HEK293 (cell line): ENCODE measurements at regions not wholly inside any gene's neighbourhood (a gene's known extent, or its start where the extent isn't known, plus 50 kb on each side); places are given as distances from the start of the nearest gene placed in this dataset.

ENCODE experiments used
- CTCF ChIA-PET: fragments of 350-600 bp; formaldehyde crosslinking; extraction: SDS; loops from one replicate; lab custom pipeline; 2021; ENCODE audit warnings: antibody characterized with exemption; lab: Yijun Ruan, JAX
- POLR2A ChIA-PET: fragments of 300-600 bp; formaldehyde crosslinking; extraction: SDS; loops from one replicate; lab custom pipeline; 2020; ENCODE audit warnings: antibody characterized with exemption, inconsistent platforms; lab: Yijun Ruan, JAX
- H3K27ac ChIP-seq: fragments of 200-500 bp; sonication (Bioruptor generic); 2 replicates; pipeline ENCODE4 v1.5.1; 2014; ENCODE audit warnings: low read depth, low read length, control low read depth, inconsistent platforms; ENCODE audit errors: extremely low read depth
- H3K36me3 ChIP-seq, 2 experiments: fragments of 200-500 bp in 1 of 2; sonication (Bioruptor generic) in 1 of 2; 1 replicate in 1 of 2; 2 replicates in 1 of 2; pipeline ENCODE4 v1.5.1; 2014 to 2017; ENCODE audit warnings: inconsistent platforms in 2 of 2, low read length in 2 of 2; ENCODE audit not compliant: control insufficient read depth in 2 of 2, insufficient read depth in 1 of 2
- H3K4me1 ChIP-seq: fragments of 200-500 bp; sonication (Bioruptor generic); 2 replicates; pipeline ENCODE4 v1.5.1; 2014; ENCODE audit warnings: mild to moderate bottlenecking, low read length, inconsistent platforms; ENCODE audit not compliant: control insufficient read depth, insufficient read depth
- H3K4me3 ChIP-seq: 2 replicates; pipeline ENCODE4 v1.5.1; 2011; ENCODE audit warnings: low read depth, mild to moderate bottlenecking, control low read depth, low read length, moderate library complexity
- H3K9me3 ChIP-seq: fragments of 200-500 bp; sonication (Bioruptor generic); 2 replicates; pipeline ENCODE4 v1.5.1; 2014; ENCODE audit warnings: low read depth, low read length, inconsistent platforms; ENCODE audit not compliant: control insufficient read depth, insufficient read depth
- KLF16 ChIP-seq: fragments of 450-650 bp; formaldehyde crosslinking; IDR thresholded peaks from 2 replicates; pipeline ENCODE4 v1.5.1; 2017; ENCODE audit warnings: missing biosample characterization, missing genetic modification characterization
- SCRT1 ChIP-seq: fragments of 450-650 bp; formaldehyde crosslinking; IDR thresholded peaks from 2 replicates; pipeline ENCODE4 v1.5.1; 2016; ENCODE audit warnings: missing biosample characterization, missing genetic modification characterization, borderline replicate concordance
- YY1 ChIP-seq: fragments of 450-650 bp; formaldehyde crosslinking; IDR thresholded peaks from 2 replicates; pipeline ENCODE4 v1.5.1; 2018; ENCODE audit warnings: missing biosample characterization, missing genetic modification characterization
- ZFHX2 ChIP-seq: fragments of 450-650 bp; formaldehyde crosslinking; conservative IDR thresholded peaks from 2 replicates; pipeline ENCODE4 v1.5.1; 2016; ENCODE audit warnings: missing biosample characterization, missing genetic modification characterization
- ZNF155 ChIP-seq: fragments of 450-650 bp; formaldehyde crosslinking; IDR thresholded peaks from 2 replicates; pipeline ENCODE4 v1.5.1; 2016; ENCODE audit warnings: missing biosample characterization, missing genetic modification characterization
- ZNF214 ChIP-seq: fragments of 450-650 bp; formaldehyde crosslinking; IDR thresholded peaks from 2 replicates; pipeline ENCODE4 v1.5.1; 2017; ENCODE audit warnings: missing biosample characterization, mild to moderate bottlenecking, missing genetic modification characterization, borderline replicate concordance
- ZNF221 ChIP-seq: fragments of 450-650 bp; formaldehyde crosslinking; IDR thresholded peaks from 2 replicates; pipeline ENCODE4 v1.5.1; 2017; ENCODE audit warnings: missing biosample characterization, missing genetic modification characterization, borderline replicate concordance
- ZNF223 ChIP-seq: fragments of 450-650 bp; formaldehyde crosslinking; IDR thresholded peaks from 2 replicates; pipeline ENCODE4 v1.5.1; 2016; ENCODE audit warnings: missing biosample characterization, missing genetic modification characterization
- ZNF266 ChIP-seq: fragments of 450-650 bp; formaldehyde crosslinking; IDR thresholded peaks from 2 replicates; pipeline ENCODE4 v1.5.1; 2016; ENCODE audit warnings: missing biosample characterization, missing genetic modification characterization, low read depth
- ZNF354C ChIP-seq: fragments of 450-650 bp; formaldehyde crosslinking; IDR thresholded peaks from 2 replicates; pipeline ENCODE4 v1.5.1; 2016; ENCODE audit warnings: missing biosample characterization, missing genetic modification characterization, low read depth, borderline replicate concordance
- ZNF37A ChIP-seq: fragments of 450-650 bp; IDR thresholded peaks from 2 replicates; pipeline ENCODE4 v1.5.1; 2018; ENCODE audit warnings: missing biosample characterization, missing genetic modification characterization
- ZNF433 ChIP-seq: fragments of 450-650 bp; formaldehyde crosslinking; IDR thresholded peaks from 2 replicates; pipeline ENCODE4 v1.5.1; 2016; ENCODE audit warnings: missing biosample characterization, missing genetic modification characterization, low read depth
- ZNF514 ChIP-seq: fragments of 450-650 bp; formaldehyde crosslinking; IDR thresholded peaks from 2 replicates; pipeline ENCODE4 v1.5.1; 2016; ENCODE audit warnings: missing biosample characterization, missing genetic modification characterization
- ZNF571 ChIP-seq: fragments of 450-650 bp; formaldehyde crosslinking; IDR thresholded peaks from 2 replicates; pipeline ENCODE4 v1.5.0; 2017; ENCODE audit warnings: missing biosample characterization, missing genetic modification characterization
- ZNF610 ChIP-seq: fragments of 450-650 bp; formaldehyde crosslinking; IDR thresholded peaks from 2 replicates; pipeline ENCODE4 v1.5.1; 2016; ENCODE audit warnings: missing biosample characterization, missing genetic modification characterization, borderline replicate concordance
- ZNF670 ChIP-seq: fragments of 450-650 bp; formaldehyde crosslinking; IDR thresholded peaks from 2 replicates; pipeline ENCODE4 v1.5.1; 2016; ENCODE audit warnings: missing biosample characterization, missing genetic modification characterization, low read depth
- ZNF785 ChIP-seq: fragments of 450-650 bp; formaldehyde crosslinking; IDR thresholded peaks from 2 replicates; pipeline ENCODE4 v1.5.1; 2016; ENCODE audit warnings: missing biosample characterization, missing genetic modification characterization
- ZSCAN23 ChIP-seq: fragments of 450-650 bp; formaldehyde crosslinking; IDR thresholded peaks from 2 replicates; pipeline ENCODE4 v1.5.1; 2016; ENCODE audit warnings: missing biosample characterization, missing genetic modification characterization
- TF ChIP-seq, protein P1 (sequence below): fragments of 450-650 bp; formaldehyde crosslinking; IDR thresholded peaks from 2 replicates; pipeline ENCODE4 v1.5.1; 2016; ENCODE audit warnings: missing biosample characterization, missing genetic modification characterization
- TF ChIP-seq, protein P2 (sequence below): fragments of 450-650 bp; formaldehyde crosslinking; IDR thresholded peaks from 2 replicates; pipeline ENCODE4 v1.5.1; 2016; ENCODE audit warnings: missing biosample characterization, missing genetic modification characterization
- TF ChIP-seq, protein P3 (sequence below): fragments of 450-650 bp; formaldehyde crosslinking; IDR thresholded peaks from 2 replicates; pipeline ENCODE4 v1.5.1; 2016; ENCODE audit warnings: missing biosample characterization, missing genetic modification characterization
- TF ChIP-seq, protein P4 (sequence below): fragments of 450-650 bp; formaldehyde crosslinking; IDR thresholded peaks from 2 replicates; pipeline ENCODE4 v1.5.1; 2016; ENCODE audit warnings: missing biosample characterization, missing genetic modification characterization
- TF ChIP-seq, protein P5 (sequence below): IDR thresholded peaks from 2 replicates; pipeline ENCODE4 v1.6.1; 2011; ENCODE audit warnings: mild to moderate bottlenecking, low read depth, low read length, borderline replicate concordance

DNA sequence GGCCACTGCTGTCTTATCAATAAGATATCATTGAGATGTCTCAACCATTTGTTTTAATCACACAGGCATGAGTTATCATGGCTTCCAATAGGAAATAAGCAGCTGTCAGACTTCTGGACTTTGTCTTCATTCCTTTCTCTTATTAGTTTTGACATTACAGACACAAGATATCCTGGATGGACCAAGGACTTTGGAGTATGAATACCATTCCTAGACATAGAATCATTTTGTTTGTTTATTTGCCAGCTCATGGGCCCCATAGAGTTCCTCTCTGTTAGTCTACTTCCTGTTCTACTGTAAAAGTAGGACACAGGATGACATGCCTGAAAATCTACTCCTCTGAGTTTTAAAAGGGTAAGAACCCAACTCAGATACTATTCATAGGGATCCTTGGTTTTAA lies 77.7 kb upstream of the KCNJ16 start:
- no peaks in the 10 kb centered on the region for H3K4me1 ChIP-seq
- H3K36me3 ChIP-seq: no peaks in the 10 kb centered on the region
- POLR2A ChIA-PET: no interaction called here
- TF ChIP-seq ZNF514 (tag by site-specific recombination) (no peak), ZNF670 (no peak), ZNF223 (no peak), ZNF433 (tag by site-specific recombination) (no peak), ZNF785 (tag by site-specific recombination) (no peak), YY1 (tag by site-specific recombination) (no peak), ZNF610 (no peak), ZFHX2 (tag by site-specific recombination) (no peak), ZNF155 (tag by site-specific recombination) (no peak), ZNF571 (tag by site-specific recombination) (no peak), SCRT1 (tag by site-specific recombination) (no peak), ZNF214 (no peak)
- TF ChIP-seq, protein P1, sequence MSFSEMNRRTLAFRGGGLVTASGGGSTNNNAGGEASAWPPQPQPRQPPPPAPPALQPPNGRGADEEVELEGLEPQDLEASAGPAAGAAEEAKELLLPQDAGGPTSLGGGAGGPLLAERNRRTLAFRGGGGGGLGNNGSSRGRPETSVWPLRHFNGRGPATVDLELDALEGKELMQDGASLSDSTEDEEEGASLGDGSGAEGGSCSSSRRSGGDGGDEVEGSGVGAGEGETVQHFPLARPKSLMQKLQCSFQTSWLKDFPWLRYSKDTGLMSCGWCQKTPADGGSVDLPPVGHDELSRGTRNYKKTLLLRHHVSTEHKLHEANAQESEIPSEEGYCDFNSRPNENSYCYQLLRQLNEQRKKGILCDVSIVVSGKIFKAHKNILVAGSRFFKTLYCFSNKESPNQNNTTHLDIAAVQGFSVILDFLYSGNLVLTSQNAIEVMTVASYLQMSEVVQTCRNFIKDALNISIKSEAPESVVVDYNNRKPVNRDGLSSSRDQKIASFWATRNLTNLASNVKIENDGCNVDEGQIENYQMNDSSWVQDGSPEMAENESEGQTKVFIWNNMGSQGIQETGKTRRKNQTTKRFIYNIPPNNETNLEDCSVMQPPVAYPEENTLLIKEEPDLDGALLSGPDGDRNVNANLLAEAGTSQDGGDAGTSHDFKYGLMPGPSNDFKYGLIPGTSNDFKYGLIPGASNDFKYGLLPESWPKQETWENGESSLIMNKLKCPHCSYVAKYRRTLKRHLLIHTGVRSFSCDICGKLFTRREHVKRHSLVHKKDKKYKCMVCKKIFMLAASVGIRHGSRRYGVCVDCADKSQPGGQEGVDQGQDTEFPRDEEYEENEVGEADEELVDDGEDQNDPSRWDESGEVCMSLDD (tag by site-specific recombination): no peak
- TF ChIP-seq, protein P2, sequence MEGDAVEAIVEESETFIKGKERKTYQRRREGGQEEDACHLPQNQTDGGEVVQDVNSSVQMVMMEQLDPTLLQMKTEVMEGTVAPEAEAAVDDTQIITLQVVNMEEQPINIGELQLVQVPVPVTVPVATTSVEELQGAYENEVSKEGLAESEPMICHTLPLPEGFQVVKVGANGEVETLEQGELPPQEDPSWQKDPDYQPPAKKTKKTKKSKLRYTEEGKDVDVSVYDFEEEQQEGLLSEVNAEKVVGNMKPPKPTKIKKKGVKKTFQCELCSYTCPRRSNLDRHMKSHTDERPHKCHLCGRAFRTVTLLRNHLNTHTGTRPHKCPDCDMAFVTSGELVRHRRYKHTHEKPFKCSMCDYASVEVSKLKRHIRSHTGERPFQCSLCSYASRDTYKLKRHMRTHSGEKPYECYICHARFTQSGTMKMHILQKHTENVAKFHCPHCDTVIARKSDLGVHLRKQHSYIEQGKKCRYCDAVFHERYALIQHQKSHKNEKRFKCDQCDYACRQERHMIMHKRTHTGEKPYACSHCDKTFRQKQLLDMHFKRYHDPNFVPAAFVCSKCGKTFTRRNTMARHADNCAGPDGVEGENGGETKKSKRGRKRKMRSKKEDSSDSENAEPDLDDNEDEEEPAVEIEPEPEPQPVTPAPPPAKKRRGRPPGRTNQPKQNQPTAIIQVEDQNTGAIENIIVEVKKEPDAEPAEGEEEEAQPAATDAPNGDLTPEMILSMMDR: no peak
- TF ChIP-seq, protein P3, sequence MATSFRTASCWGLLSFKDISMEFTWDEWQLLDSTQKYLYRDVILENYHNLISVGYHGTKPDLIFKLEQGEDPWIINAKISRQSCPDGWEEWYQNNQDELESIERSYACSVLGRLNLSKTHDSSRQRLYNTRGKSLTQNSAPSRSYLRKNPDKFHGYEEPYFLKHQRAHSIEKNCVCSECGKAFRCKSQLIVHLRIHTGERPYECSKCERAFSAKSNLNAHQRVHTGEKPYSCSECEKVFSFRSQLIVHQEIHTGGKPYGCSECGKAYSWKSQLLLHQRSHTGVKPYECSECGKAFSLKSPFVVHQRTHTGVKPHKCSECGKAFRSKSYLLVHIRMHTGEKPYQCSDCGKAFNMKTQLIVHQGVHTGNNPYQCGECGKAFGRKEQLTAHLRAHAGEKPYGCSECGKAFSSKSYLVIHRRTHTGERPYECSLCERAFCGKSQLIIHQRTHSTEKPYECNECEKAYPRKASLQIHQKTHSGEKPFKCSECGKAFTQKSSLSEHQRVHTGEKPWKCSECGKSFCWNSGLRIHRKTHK (tag by site-specific recombination): no peak
- CTCF ChIA-PET: interaction anchor here (0.6 kb wide), 1 partner anchor 9 kb away, joined by 3 read pairs; no protein-coding TSS in a partner anchor
- no peak overlapping the region for H3K27ac ChIP-seq
- no peaks in the 10 kb centered on the region; the same call in 1 of the 2 replicates for H3K9me3 ChIP-seq
- H3K4me3 ChIP-seq: no peak overlapping the region

DNA sequence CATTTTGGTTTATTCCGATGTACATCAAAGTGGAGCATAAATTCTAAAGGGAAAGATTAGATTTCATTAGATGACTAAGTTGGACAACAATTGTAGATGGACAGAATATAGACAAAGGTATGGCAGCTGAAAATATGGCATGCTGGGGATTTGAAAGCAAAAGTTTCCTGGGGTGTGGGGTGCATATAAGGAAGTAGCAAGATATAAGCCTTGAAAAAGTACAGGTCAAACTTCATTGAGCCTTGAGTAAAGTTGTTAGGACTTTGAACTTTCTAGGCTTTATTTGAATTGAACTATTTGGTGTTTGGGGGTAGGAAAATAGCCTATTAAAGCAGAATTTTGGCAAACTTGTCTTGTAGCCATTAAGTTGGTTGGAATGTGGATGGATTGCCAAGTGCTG lies 75.8 kb upstream of the KCNJ16 start:
- TF ChIP-seq ZNF37A (tag by site-specific recombination): no peak
- TF ChIP-seq ZNF266 (tag by site-specific recombination): no peak
- no peak for TF ChIP-seq ZSCAN23 (tag by site-specific recombination)
- no peak for TF ChIP-seq ZNF354C (tag by site-specific recombination)
- TF ChIP-seq, protein P4, sequence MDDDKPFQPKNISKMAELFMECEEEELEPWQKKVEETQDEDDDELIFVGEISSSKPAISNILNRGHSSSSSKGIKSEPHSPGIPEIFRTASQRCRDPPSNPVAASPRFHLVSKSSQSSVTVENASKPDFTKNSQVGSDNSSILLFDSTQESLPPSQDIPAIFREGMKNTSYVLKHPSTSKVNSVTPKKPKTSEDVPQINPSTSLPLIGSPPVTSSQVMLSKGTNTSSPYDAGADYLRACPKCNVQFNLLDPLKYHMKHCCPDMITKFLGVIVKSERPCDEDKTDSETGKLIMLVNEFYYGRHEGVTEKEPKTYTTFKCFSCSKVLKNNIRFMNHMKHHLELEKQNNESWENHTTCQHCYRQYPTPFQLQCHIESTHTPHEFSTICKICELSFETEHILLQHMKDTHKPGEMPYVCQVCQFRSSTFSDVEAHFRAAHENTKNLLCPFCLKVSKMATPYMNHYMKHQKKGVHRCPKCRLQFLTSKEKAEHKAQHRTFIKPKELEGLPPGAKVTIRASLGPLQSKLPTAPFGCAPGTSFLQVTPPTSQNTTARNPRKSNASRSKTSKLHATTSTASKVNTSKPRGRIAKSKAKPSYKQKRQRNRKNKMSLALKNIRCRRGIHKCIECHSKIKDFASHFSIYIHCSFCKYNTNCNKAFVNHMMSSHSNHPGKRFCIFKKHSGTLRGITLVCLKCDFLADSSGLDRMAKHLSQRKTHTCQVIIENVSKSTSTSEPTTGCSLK (tag by site-specific recombination): no peak
- TF ChIP-seq, protein P5, sequence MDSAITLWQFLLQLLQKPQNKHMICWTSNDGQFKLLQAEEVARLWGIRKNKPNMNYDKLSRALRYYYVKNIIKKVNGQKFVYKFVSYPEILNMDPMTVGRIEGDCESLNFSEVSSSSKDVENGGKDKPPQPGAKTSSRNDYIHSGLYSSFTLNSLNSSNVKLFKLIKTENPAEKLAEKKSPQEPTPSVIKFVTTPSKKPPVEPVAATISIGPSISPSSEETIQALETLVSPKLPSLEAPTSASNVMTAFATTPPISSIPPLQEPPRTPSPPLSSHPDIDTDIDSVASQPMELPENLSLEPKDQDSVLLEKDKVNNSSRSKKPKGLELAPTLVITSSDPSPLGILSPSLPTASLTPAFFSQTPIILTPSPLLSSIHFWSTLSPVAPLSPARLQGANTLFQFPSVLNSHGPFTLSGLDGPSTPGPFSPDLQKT: no peak
- no peak for TF ChIP-seq KLF16 (tag by site-specific recombination)
- no peak for TF ChIP-seq ZNF221
- Histone ChIP-seq H3K27ac (no peak overlapping the region), H3K4me3 (no peak overlapping the region), H3K36me3 (no peaks in the 10 kb centered on the region), H3K9me3 (no peaks in the 10 kb centered on the region), H3K4me1 (no peaks in the 10 kb centered on the region)
- CTCF ChIA-PET: no interaction called here
- POLR2A ChIA-PET: no interaction called here
